ENCODE measurements at regions not wholly inside any gene's neighbourhood (a gene's known extent, or its start where the extent isn't known, plus 50 kb on each side); places are given as distances from the start of the nearest gene placed in this dataset.

DNA sequence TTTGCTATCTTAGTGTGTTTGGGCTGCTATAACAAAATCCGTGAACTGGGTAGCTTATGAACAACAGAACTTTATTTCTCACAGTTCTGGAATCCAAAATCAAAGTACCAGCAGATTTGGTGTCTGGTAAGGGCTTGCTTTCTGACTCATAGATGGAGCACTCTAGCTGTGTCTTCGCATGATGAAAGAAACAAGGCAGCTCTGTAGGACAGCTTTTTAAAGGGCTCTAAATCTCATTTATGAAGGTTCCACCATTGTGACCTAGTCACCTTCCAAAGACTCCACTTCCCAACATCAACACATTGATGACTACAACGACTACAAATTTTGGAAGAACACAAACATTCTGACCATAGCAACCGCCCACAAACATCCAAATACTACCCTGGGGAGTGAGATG is 158.6 kb upstream of the LCORL start (continued):
- TF ChIP-seq TCF7 (IDR thresholded peaks at IDR 0.05; ENCODE audit: borderline replicate concordance), result no peak
- TF ChIP-seq KAT2A (conservative IDR thresholded peaks at IDR 0.05; ENCODE audit: control insufficient read depth, low read depth, low read length), result no peak

GRCh38 chr4:18171896-18172295 is 150.3 kb upstream of the LCORL start:
- H3K27ac ChIP-seq (ENCODE audit: control insufficient read depth, insufficient read depth), result no peak overlapping the region
- POLR2A ChIA-PET, result no interaction called here
- no peaks in the 10 kb centered on the region for H4K20me1 ChIP-seq (ENCODE audit: control insufficient read depth, insufficient read depth)
- ATAC-seq, result no peak
- intact Hi-C loops (cut with micrococcal nuclease; ENCODE audit: unreplicated experiment), result no loop called here
- H3K9ac ChIP-seq (ENCODE audit: control insufficient read depth, insufficient read depth, low read length), result no peak overlapping the region
- 54% methylated on average over 2 of the region's 2 CpGs for WGBS (ENCODE audit: insufficient coverage, insufficient replicate concordance, low lambda C conversion rate, missing lambda C conversion rate)
- no peaks in the 10 kb centered on the region for H3K36me3 ChIP-seq (ENCODE audit: control insufficient read depth in 2 of 2, insufficient read depth in 2 of 2, low read length in 1 of 2)
- H3K4me2 ChIP-seq (ENCODE audit: control insufficient read depth, insufficient read depth), result no peak overlapping the region
- no peaks in the 10 kb centered on the region for H3K4me1 ChIP-seq (ENCODE audit: control insufficient read depth, insufficient read depth, low read length)
- FAIRE-seq, result no peak
- in situ Hi-C loops (cut with MboI), result no loop called here
- RAD21 ChIA-PET (ENCODE audit: unreplicated experiment), result no interaction called here
- no TSS peak for BruUV-seq (replicated peaks)
- SMC1A ChIA-PET (ENCODE audit: uncharacterized antibody, unreplicated experiment), result interaction anchor here (0.7 kb wide), 1 partner anchor 373 kb away, joined by 3 read pairs; no protein-coding TSS in a partner anchor
- H3K79me2 ChIP-seq (ENCODE audit: control insufficient read depth, insufficient read depth, low read length), result no peaks in the 10 kb centered on the region
- H3K9me3 ChIP-seq (replicated peaks; ENCODE audit: control insufficient read depth, insufficient read depth, low read length), result no peaks in the 10 kb centered on the region; the same call in 2 of the 3 replicates
- no peak for DNase-seq (ENCODE audit: low read depth, low spot score)
- no peak overlapping the region for H3K4me3 ChIP-seq
- no peaks in the 10 kb centered on the region for H3K27me3 ChIP-seq (replicated peaks in 1 of 2; ENCODE audit: control insufficient read depth in 2 of 2, insufficient read depth in 2 of 2, low read length in 1 of 2)
- no peak overlapping the region for H2AFZ ChIP-seq (ENCODE audit: control insufficient read depth, low read depth, low read length)
- CTCF ChIA-PET, result no interaction called here
- TF ChIP-seq TCF3 (IDR thresholded peaks at IDR 0.05; ENCODE audit: borderline replicate concordance, insufficient read depth, low read depth, low read length), result no peak
- no peak for TF ChIP-seq PML (IDR thresholded peaks at IDR 0.05; ENCODE audit: low read length)
- TF ChIP-seq TBL1XR1 (IDR thresholded peaks at IDR 0.05; ENCODE audit: low read depth, low read length), result no peak
- TF ChIP-seq, protein P1, sequence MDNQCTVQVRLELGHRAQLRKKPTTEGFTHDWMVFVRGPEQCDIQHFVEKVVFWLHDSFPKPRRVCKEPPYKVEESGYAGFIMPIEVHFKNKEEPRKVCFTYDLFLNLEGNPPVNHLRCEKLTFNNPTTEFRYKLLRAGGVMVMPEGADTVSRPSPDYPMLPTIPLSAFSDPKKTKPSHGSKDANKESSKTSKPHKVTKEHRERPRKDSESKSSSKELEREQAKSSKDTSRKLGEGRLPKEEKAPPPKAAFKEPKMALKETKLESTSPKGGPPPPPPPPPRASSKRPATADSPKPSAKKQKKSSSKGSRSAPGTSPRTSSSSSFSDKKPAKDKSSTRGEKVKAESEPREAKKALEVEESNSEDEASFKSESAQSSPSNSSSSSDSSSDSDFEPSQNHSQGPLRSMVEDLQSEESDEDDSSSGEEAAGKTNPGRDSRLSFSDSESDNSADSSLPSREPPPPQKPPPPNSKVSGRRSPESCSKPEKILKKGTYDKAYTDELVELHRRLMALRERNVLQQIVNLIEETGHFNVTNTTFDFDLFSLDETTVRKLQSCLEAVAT (IDR thresholded peaks at IDR 0.05), result no peak
- TF ChIP-seq ZNF687 (IDR thresholded peaks at IDR 0.05), result no peak
- no peak for TF ChIP-seq FOXM1 (IDR thresholded peaks at IDR 0.05; ENCODE audit: low read depth, low read length)
- no peak for TF ChIP-seq BRCA1 (IDR thresholded peaks at IDR 0.05; ENCODE audit: low read depth, low read length)
- no peak for TF ChIP-seq E4F1 (IDR thresholded peaks at IDR 0.05; ENCODE audit: borderline replicate concordance, partially characterized antibody)
- no peak for TF ChIP-seq CBX3 (IDR thresholded peaks at IDR 0.05; ENCODE audit: borderline replicate concordance, low read depth)
- no peak for TF ChIP-seq RCOR1 (conservative IDR thresholded peaks at IDR 0.05; ENCODE audit: low read depth, low read length)
- no peak for TF ChIP-seq LARP7 (IDR thresholded peaks at IDR 0.05)
- TF ChIP-seq HDAC2 (IDR thresholded peaks at IDR 0.05), result no peak
- no peak for TF ChIP-seq CREB1 (IDR thresholded peaks at IDR 0.05; ENCODE audit: low read depth)
- no peak for TF ChIP-seq SREBF2 (IDR thresholded peaks at IDR 0.05; ENCODE audit: low read length)
- TF ChIP-seq JUND (IDR thresholded peaks at IDR 0.05; ENCODE audit: low read depth, low read length), result no peak
- TF ChIP-seq NFYB (IDR thresholded peaks at IDR 0.05; ENCODE audit: insufficient read depth, low read depth, low read length), result no peak
- TF ChIP-seq NR2F1 (conservative IDR thresholded peaks at IDR 0.05), result no peak

Data from GM12878 (cell line).